Smooth muscle cell (in vitro differentiated cells): ENCODE measurements at regions not wholly inside any gene's neighbourhood (a gene's known extent, or its start where the extent isn't known, plus 50 kb on each side); places are given as distances from the start of the nearest gene placed in this dataset.

Source experiments
- DNase-seq: peaks from one replicate; lab custom pipeline; 2025; ENCODE audit not compliant: unreplicated experiment; lab: John Stamatoyannopoulos, UW
- H2AFZ ChIP-seq: fragments of 200-600 bp; sonication (generic); 2 replicates; pipeline ENCODE4 v1.6.0; 2016; ENCODE audit warnings: antibody characterized with exemption, low read depth, mild to moderate bottlenecking
- H3F3A ChIP-seq: fragments of 200-600 bp; sonication (generic); 2 replicates; pipeline ENCODE4 v1.6.0; 2017; ENCODE audit warnings: antibody characterized with exemption, low read depth
- H3K27ac ChIP-seq: fragments of 200-600 bp; sonication (generic); 2 replicates; pipeline ENCODE4 v1.5.1; 2016; ENCODE audit warnings: low read depth, mild to moderate bottlenecking
- H3K27me3 ChIP-seq: fragments of 200-600 bp; sonication (generic); 2 replicates; pipeline ENCODE4 v1.6.1; 2016; ENCODE audit warnings: low read depth, mild to moderate bottlenecking
- H3K36me3 ChIP-seq: fragments of 200-600 bp; sonication (generic); 2 replicates; pipeline ENCODE4 v1.5.1; 2016; ENCODE audit warnings: low read depth
- H3K4me1 ChIP-seq: fragments of 200-600 bp; sonication (generic); 2 replicates; pipeline ENCODE4 v1.5.1; 2016; ENCODE audit warnings: low read depth
- H3K4me2 ChIP-seq: fragments of 200-600 bp; sonication (generic); 2 replicates; pipeline ENCODE4 v1.6.0; 2016; ENCODE audit warnings: mild to moderate bottlenecking
- H3K4me3 ChIP-seq: fragments of 200-600 bp; sonication (generic); 2 replicates; pipeline ENCODE4 v1.5.1; 2016; ENCODE audit warnings: mild to moderate bottlenecking
- H3K79me2 ChIP-seq: fragments of 200-600 bp; sonication (generic); 2 replicates; pipeline ENCODE4 v1.6.0; 2016; ENCODE audit warnings: low read depth, mild to moderate bottlenecking
- H3K9ac ChIP-seq: fragments of 200-600 bp; sonication (generic); 2 replicates; pipeline ENCODE4 v1.6.0; 2016; ENCODE audit warnings: low read depth
- H3K9me3 ChIP-seq: fragments of 200-600 bp; sonication (generic); replicated peaks from 2 replicates; pipeline ENCODE4 v1.5.1; 2016; ENCODE audit warnings: low read depth
- H4K20me1 ChIP-seq: fragments of 200-600 bp; sonication (generic); 2 replicates; pipeline ENCODE4 v1.6.0; 2016; ENCODE audit warnings: low read depth
- CTCF ChIP-seq: fragments of 200-600 bp; sonication (generic); IDR thresholded peaks from 2 replicates; pipeline ENCODE4 v1.5.1; 2017; ENCODE audit warnings: borderline replicate concordance, mild to moderate bottlenecking, antibody characterized with exemption; ENCODE audit not compliant: insufficient read depth, poor library complexity, severe bottlenecking
- WGBS: methylation state at CpG from one replicate; pipeline ENCODE4 v1.1.7; 2016; ENCODE audit warnings: low lambda C conversion rate; 5-methylcytosine and 5-hydroxymethylcytosine counted together

- Histone ChIP-seq H3K9me3 (peaks cover 8% of the 10 kb centered on the region), H4K20me1 (no peaks in the 10 kb centered on the region), H3K4me1 (peaks cover 3% of the 10 kb centered on the region), H3K4me2 (no peak overlapping the region), H3K36me3 (no peaks in the 10 kb centered on the region), H3K9ac (no peak overlapping the region), H3K4me3 (no peak overlapping the region), H3K79me2 (no peaks in the 10 kb centered on the region), H2AFZ (no peak overlapping the region), H3K27me3 (no peaks in the 10 kb centered on the region), H3F3A (no peaks in the 10 kb centered on the region), H3K27ac (no peak overlapping the region)
- TF ChIP-seq CTCF: no peak
- DNase-seq: no peak
- WGBS: 71% methylated on average over 11 of the region's 11 CpGs
These were observed 208.0 kb downstream of the ZFP36L2 start for GRCh38 chr2:43018179-43019024.

DNA sequence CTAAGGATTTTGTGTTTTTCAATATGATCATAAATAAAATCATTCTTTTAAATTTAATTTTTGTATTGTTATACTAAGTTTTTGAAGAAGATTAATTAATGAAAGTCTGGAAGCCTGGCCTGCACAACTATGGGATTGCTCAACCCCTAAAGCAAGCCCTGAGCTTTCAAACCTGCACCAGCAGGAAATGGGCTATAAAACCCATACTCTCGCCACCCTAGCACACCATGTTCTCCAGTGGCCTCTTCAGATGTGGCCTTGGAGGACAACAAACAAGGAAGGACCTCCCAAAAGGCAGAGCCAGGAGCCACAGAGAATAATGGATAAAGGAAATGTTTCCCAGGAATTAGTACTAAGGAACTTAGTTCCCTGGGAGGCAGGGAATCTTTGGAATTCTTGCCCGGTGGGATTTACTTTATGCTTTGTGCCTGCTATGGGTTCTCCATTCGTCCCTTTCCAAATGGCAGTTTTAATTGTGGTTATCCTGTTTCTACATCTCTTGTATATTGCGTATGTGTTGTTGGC, 212.5 kb downstream of the ZFP36L2 start:
- H3K4me3 ChIP-seq: no peak overlapping the region
- H3F3A ChIP-seq: no peaks in the 10 kb centered on the region
- no peak overlapping the region for H3K9ac ChIP-seq
- H3K9me3 ChIP-seq: no peaks in the 10 kb centered on the region
- no peaks in the 10 kb centered on the region for H3K79me2 ChIP-seq
- no peak overlapping the region for H3K4me2 ChIP-seq
- no peaks in the 10 kb centered on the region for H3K36me3 ChIP-seq
- no peak overlapping the region for H3K27ac ChIP-seq
- no peak for DNase-seq
- peaks cover 3% of the 10 kb centered on the region for H3K4me1 ChIP-seq
- no peak overlapping the region for H2AFZ ChIP-seq
- no peak for TF ChIP-seq CTCF
- no peaks in the 10 kb centered on the region for H3K27me3 ChIP-seq
- 80% methylated on average over 4 of the region's 4 CpGs for WGBS
- H4K20me1 ChIP-seq: no peaks in the 10 kb centered on the region

GRCh38 chr2:43012966-43013365, 213.4 kb downstream of the ZFP36L2 start:
- Histone ChIP-seq H4K20me1 (no peaks in the 10 kb centered on the region), H3K9ac (no peak overlapping the region), H2AFZ (no peak overlapping the region), H3K27ac (no peak overlapping the region), H3K4me3 (no peak overlapping the region), H3K27me3 (no peaks in the 10 kb centered on the region), H3K79me2 (no peaks in the 10 kb centered on the region), H3K36me3 (no peaks in the 10 kb centered on the region), H3K9me3 (no peaks in the 10 kb centered on the region), H3K4me1 (no peaks in the 10 kb centered on the region), H3F3A (no peaks in the 10 kb centered on the region), H3K4me2 (no peak overlapping the region)
- 49% methylated on average over 2 of the region's 2 CpGs for WGBS
- DNase-seq: no peak
- no peak for TF ChIP-seq CTCF

DNA sequence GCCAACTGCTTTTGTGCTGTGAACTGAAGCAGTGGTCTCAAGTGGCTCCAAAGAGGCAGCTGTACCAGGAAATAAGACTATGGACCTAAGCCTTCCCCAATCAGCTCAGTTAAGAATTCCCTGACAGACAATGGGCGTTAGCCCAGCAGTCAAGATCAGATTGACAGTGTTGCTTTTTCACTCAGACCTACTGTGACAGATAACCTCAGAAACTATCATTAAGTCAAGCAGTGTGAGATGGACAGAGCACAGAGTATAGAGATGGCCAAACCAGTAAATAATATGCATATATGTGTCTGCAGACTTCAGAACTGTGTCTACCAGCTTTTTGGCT, 215.3 kb downstream of the ZFP36L2 start:
- no peak overlapping the region for H3K9ac ChIP-seq
- DNase-seq: no peak
- H3K4me2 ChIP-seq: no peak overlapping the region
- H3K36me3 ChIP-seq: no peaks in the 10 kb centered on the region
- H3K79me2 ChIP-seq: no peaks in the 10 kb centered on the region
- no peak overlapping the region for H2AFZ ChIP-seq
- H3K4me1 ChIP-seq: no peaks in the 10 kb centered on the region
- peak overlapping the region; percentile 49 for H3K27ac ChIP-seq
- H3F3A ChIP-seq: no peaks in the 10 kb centered on the region
- H3K27me3 ChIP-seq: no peaks in the 10 kb centered on the region
- TF ChIP-seq CTCF: no peak
- H3K9me3 ChIP-seq: no peaks in the 10 kb centered on the region
- no peaks in the 10 kb centered on the region for H4K20me1 ChIP-seq
- no peak overlapping the region for H3K4me3 ChIP-seq
- 50% methylated on average over 1 of the region's 1 CpG for WGBS
